ENCODE measurements at regions not wholly inside any gene's neighbourhood (a gene's known extent, or its start where the extent isn't known, plus 50 kb on each side); places are given as distances from the start of the nearest gene placed in this dataset.

DNA sequence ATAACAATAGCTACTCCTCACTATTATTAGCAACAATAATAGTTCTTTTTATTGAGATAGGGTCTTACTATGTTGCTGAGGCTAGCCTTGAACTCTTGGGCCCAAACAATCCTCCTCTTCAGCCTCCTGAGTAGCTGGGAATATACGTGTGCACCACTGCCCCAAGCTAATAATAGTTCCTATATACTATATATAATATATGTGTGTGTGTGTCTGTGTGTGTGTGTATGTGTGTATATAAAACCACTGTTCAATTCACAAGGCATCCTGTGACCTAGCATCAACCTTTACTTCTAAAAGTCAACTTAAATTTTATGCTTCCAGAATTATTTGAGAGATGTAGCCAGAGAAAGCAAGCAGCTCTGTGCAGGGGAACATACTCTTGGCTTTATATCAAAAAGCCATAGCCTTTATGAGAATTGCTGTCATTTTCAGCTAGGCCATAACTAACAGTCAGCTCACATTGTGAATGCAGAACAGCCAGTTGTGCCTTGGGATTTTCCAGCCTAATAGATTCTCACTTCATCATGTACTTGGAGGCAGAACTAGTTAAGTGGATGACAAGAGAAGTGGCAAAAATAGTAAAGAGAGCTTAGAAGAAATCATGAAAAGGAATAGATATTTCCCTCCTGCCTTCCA, 665.5 kb downstream of the NYAP2 start:
- no peak overlapping the region for H3K4me3 ChIP-seq (ENCODE audit: low read depth, low read length)
- H3K9me3 ChIP-seq (ENCODE audit: control insufficient read depth, insufficient read depth, low read length), result no peaks in the 10 kb centered on the region
- H3K27me3 ChIP-seq (ENCODE audit: control insufficient read depth, insufficient read depth, low read length), result no peaks in the 10 kb centered on the region
- no peaks in the 10 kb centered on the region for H3K4me1 ChIP-seq (ENCODE audit: control insufficient read depth, insufficient read depth, low read length)
- H3K36me3 ChIP-seq (ENCODE audit: control insufficient read depth, insufficient read depth, low read length), result no peaks in the 10 kb centered on the region
- H3K9ac ChIP-seq (ENCODE audit: low read depth, low read length), result no peak overlapping the region

DNA sequence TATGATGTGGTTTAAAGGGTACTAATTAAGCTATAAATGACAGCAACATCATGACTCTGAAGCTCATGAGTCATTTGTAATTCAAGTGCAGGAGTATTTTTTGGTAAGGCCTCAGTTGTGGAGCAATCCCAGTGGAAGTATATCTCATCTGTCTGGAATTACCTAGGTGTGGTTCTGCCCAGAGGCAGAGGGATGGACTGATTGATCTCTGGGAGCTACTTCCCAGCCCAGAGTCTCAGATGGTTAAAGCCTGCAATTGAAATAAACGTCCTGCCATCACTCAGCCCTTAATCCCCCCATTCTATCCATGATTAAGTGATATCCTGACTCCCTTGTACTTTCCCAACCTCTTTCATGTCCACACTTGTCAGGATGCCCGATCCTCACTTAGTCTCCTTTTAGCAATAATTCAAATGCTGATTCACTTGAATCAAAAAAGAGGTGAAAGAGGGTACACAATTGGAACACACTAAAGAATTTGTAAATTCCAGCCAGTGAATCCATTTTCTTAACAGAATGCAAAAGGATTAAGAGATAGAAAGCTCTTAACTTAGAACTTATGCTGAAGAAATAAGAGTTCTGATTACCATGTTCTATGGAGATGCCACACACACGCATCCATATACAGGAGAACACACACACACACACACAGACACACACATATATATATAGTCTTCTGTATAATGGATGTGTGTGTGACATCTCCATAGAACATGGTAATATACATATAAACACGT, 664.4 kb downstream of the NYAP2 start:
- Histone ChIP-seq H3K9me3 (ENCODE audit: control insufficient read depth, insufficient read depth, low read length) (no peaks in the 10 kb centered on the region), H3K9ac (ENCODE audit: low read depth, low read length) (no peak overlapping the region), H3K36me3 (ENCODE audit: control insufficient read depth, insufficient read depth, low read length) (no peaks in the 10 kb centered on the region), H3K4me3 (ENCODE audit: low read depth, low read length) (no peak overlapping the region), H3K27me3 (ENCODE audit: control insufficient read depth, insufficient read depth, low read length) (no peaks in the 10 kb centered on the region), H3K4me1 (ENCODE audit: control insufficient read depth, insufficient read depth, low read length) (no peaks in the 10 kb centered on the region)

DNA sequence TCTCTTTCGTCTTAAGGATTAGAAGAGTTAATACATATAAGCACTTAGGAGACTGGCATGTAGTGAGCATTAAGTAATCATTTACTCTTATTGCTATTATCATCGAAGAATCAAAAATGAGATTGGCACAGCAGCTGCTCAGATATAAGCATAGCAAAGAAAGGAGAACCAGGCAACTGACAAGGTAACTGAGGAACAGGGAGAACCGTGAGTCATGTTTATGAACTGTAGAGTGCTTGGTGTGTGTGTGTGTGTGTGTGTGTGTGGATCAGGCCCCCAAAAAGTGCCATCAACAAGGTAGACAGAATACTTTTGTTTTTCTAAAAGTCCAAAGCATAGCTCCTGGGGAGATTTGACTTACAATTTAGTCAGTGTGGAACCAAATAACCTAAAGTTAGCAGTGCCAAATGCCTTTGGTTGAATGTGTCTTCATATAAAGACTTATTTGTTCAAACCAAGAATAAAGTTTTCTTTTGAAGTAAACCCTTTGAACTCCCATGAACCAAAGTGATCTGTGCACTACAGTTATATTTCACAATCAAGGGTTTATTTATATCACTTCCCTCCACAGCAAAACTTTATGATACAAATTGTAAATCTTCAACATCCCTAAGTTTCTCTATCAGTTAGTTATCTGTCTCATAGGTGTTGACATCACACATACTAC, 660.6 kb downstream of the NYAP2 start:
- H3K27me3 ChIP-seq (ENCODE audit: control insufficient read depth, insufficient read depth, low read length), result no peaks in the 10 kb centered on the region
- H3K9ac ChIP-seq (ENCODE audit: low read depth, low read length), result no peak overlapping the region
- no peaks in the 10 kb centered on the region for H3K9me3 ChIP-seq (ENCODE audit: control insufficient read depth, insufficient read depth, low read length)
- H3K36me3 ChIP-seq (ENCODE audit: control insufficient read depth, insufficient read depth, low read length), result no peaks in the 10 kb centered on the region
- H3K4me3 ChIP-seq (ENCODE audit: low read depth, low read length), result no peak overlapping the region
- H3K4me1 ChIP-seq (ENCODE audit: control insufficient read depth, insufficient read depth, low read length), result no peaks in the 10 kb centered on the region

DNA sequence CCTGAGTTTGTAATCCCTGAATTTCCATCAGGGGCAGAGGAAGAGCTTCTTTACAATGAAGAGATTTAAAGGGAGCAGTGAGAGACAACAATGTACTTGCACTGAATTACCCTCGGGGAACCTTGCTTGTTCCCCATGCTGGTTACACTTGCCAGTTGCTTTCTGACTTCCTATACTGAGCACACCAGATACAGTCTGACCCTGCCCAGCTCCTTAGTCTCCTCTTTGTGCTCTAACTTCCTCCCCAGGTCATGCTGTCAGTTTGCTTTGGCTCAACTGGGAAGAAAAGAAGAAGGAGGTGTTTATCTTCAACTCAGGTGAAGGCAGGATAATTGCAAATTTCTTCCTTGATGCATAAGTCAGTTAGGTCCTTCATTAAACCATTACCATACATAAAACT, 658.4 kb downstream of the NYAP2 start:
- no peaks in the 10 kb centered on the region for H3K4me1 ChIP-seq (ENCODE audit: control insufficient read depth, insufficient read depth, low read length)
- no peak overlapping the region for H3K4me3 ChIP-seq (ENCODE audit: low read depth, low read length)
- no peaks in the 10 kb centered on the region for H3K9me3 ChIP-seq (ENCODE audit: control insufficient read depth, insufficient read depth, low read length)
- H3K36me3 ChIP-seq (ENCODE audit: control insufficient read depth, insufficient read depth, low read length), result no peaks in the 10 kb centered on the region
- no peak overlapping the region for H3K9ac ChIP-seq (ENCODE audit: low read depth, low read length)
- no peaks in the 10 kb centered on the region for H3K27me3 ChIP-seq (ENCODE audit: control insufficient read depth, insufficient read depth, low read length)

DNA sequence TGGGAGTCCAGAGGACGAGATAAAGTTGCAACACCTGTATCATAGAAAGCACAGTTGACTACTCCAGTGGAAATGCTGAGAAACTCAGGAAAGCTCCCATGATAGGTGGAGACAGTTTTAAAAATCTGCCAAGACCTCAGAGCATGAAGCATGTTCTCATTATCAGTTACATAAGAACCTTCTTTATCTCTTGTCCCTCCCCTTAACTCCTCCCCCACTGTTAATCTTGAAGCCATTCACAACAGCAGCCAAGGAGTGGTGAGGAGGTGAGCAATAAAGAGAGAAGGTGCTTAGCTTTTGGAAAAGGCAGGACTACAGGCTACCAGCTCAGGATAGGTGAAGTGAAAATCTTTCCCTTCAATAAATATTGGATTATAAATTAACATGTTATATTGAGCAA, 657.9 kb downstream of the NYAP2 start:
- H3K36me3 ChIP-seq (ENCODE audit: control insufficient read depth, insufficient read depth, low read length), result no peaks in the 10 kb centered on the region

DNA sequence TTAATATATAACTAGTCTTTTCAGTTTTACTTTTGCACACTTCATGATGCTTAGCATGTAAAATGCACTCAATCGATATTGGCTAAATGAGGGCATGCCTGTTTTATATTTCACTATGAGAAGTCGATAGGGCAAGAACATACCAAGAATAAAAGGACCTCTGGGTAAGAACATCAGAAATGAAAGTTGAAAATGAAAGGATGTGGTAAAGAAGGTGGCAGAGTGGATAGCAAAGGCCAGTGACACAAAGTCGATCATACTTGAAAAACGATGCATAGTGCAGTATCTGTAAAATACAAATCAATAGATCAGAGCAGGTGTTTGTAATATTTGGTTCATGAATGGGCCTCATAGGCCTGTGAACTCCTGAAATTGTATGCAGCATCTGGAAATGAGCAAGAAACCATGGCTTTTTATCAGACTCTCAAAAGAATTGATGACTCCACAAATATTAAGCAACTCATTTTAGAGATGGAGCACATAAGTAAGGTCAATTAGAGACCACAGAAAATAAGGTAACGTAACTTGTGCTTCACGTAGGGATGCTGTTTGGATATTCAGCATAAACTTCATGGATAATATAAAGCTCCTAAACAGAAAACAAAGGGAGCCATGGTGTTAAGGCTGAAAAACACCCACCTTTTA, 653.4 kb downstream of the NYAP2 start:
- Histone ChIP-seq H3K9me3 (ENCODE audit: control insufficient read depth, insufficient read depth, low read length) (no peaks in the 10 kb centered on the region), H3K27me3 (ENCODE audit: control insufficient read depth, insufficient read depth, low read length) (no peaks in the 10 kb centered on the region), H3K36me3 (ENCODE audit: control insufficient read depth, insufficient read depth, low read length) (no peaks in the 10 kb centered on the region), H3K4me1 (ENCODE audit: control insufficient read depth, insufficient read depth, low read length) (no peaks in the 10 kb centered on the region), H3K4me3 (ENCODE audit: low read depth, low read length) (no peak overlapping the region), H3K9ac (ENCODE audit: low read depth, low read length) (no peak overlapping the region)

More for the DNA sequence above, 657.9 kb downstream of the NYAP2 start:
- Histone ChIP-seq H3K4me3 (ENCODE audit: low read depth, low read length) (no peak overlapping the region), H3K9ac (ENCODE audit: low read depth, low read length) (no peak overlapping the region), H3K9me3 (ENCODE audit: control insufficient read depth, insufficient read depth, low read length) (no peaks in the 10 kb centered on the region), H3K4me1 (ENCODE audit: control insufficient read depth, insufficient read depth, low read length) (no peaks in the 10 kb centered on the region), H3K27me3 (ENCODE audit: control insufficient read depth, insufficient read depth, low read length) (no peaks in the 10 kb centered on the region)

- Histone ChIP-seq H3K27me3 (ENCODE audit: control insufficient read depth, insufficient read depth, low read length) (no peaks in the 10 kb centered on the region), H3K4me1 (ENCODE audit: control insufficient read depth, insufficient read depth, low read length) (no peaks in the 10 kb centered on the region), H3K9ac (ENCODE audit: low read depth, low read length) (no peak overlapping the region), H3K9me3 (ENCODE audit: control insufficient read depth, insufficient read depth, low read length) (no peaks in the 10 kb centered on the region), H3K36me3 (ENCODE audit: control insufficient read depth, insufficient read depth, low read length) (no peaks in the 10 kb centered on the region), H3K4me3 (ENCODE audit: low read depth, low read length) (no peak overlapping the region)
Observed at GRCh38 chr2:226050822-226051221, 651.3 kb downstream of the NYAP2 start.

DNA sequence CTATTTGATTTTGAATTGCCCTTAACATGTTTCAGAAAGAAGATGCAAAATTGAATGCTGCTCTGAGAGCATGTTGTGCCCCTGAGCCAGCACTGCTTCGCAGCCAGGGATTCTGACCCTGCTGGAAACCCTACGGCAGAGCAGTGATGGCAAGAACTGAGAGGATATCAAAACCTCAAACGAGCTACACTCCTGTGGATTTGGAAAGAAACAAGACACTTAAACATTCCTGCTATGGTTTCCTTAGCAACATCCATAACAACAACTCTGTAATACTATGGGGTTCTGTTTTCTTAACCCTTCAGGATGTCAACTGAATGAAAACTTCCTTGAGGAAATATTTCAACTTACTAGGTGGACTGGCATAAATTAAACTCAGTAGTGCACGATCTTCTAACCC, 649.1 kb downstream of the NYAP2 start:
- H3K4me3 ChIP-seq (ENCODE audit: low read depth, low read length), result no peak overlapping the region
- H3K9ac ChIP-seq (ENCODE audit: low read depth, low read length), result no peak overlapping the region

GRCh38 chr2:226045080-226045479, 645.6 kb downstream of the NYAP2 start:
- Histone ChIP-seq H3K9me3 (ENCODE audit: control insufficient read depth, insufficient read depth, low read length) (no peaks in the 10 kb centered on the region), H3K4me3 (ENCODE audit: low read depth, low read length) (no peak overlapping the region), H3K4me1 (ENCODE audit: control insufficient read depth, insufficient read depth, low read length) (no peaks in the 10 kb centered on the region), H3K9ac (ENCODE audit: low read depth, low read length) (no peak overlapping the region), H3K27me3 (ENCODE audit: control insufficient read depth, insufficient read depth, low read length) (no peaks in the 10 kb centered on the region), H3K36me3 (ENCODE audit: control insufficient read depth, insufficient read depth, low read length) (no peaks in the 10 kb centered on the region)

More for the DNA sequence above, 649.1 kb downstream of the NYAP2 start:
- H3K27me3 ChIP-seq (ENCODE audit: control insufficient read depth, insufficient read depth, low read length), result no peaks in the 10 kb centered on the region
- H3K4me1 ChIP-seq (ENCODE audit: control insufficient read depth, insufficient read depth, low read length), result no peaks in the 10 kb centered on the region
- no peaks in the 10 kb centered on the region for H3K36me3 ChIP-seq (ENCODE audit: control insufficient read depth, insufficient read depth, low read length)
- H3K9me3 ChIP-seq (ENCODE audit: control insufficient read depth, insufficient read depth, low read length), result no peaks in the 10 kb centered on the region

DNA sequence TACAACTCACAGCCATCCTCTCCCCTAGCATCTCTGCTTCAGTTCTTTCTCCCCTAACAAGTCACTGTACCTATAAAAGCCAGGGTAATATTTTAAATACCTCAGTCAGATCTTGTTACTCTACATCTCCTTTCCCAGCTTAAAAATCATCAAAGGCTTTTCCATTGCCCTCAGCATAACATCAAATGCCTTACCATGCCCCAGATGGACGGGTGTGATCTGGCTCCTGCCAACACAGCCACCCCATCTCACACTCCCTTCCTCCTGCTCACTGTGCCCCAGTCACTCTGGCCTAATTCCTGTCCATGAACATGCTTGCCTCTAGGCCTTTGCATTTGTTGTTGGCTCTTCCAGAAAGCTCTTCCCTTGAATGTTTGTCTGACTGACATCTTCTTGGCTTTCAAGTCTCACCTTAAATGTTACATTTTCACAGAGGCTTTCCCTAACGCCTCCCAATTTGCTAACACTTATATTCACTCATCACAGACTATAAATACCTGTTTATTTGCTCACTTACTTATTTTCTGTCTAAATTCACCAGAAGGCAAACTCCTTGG, 640.9 kb downstream of the NYAP2 start:
- no peak overlapping the region for H3K9ac ChIP-seq (ENCODE audit: low read depth, low read length)
- no peak overlapping the region for H3K4me3 ChIP-seq (ENCODE audit: low read depth, low read length)
- no peaks in the 10 kb centered on the region for H3K27me3 ChIP-seq (ENCODE audit: control insufficient read depth, insufficient read depth, low read length)
- H3K36me3 ChIP-seq (ENCODE audit: control insufficient read depth, insufficient read depth, low read length), result no peaks in the 10 kb centered on the region
- no peaks in the 10 kb centered on the region for H3K9me3 ChIP-seq (ENCODE audit: control insufficient read depth, insufficient read depth, low read length)
- no peaks in the 10 kb centered on the region for H3K4me1 ChIP-seq (ENCODE audit: control insufficient read depth, insufficient read depth, low read length)

- Histone ChIP-seq H3K9me3 (ENCODE audit: control insufficient read depth, insufficient read depth, low read length) (no peaks in the 10 kb centered on the region), H3K4me1 (ENCODE audit: control insufficient read depth, insufficient read depth, low read length) (no peaks in the 10 kb centered on the region), H3K9ac (ENCODE audit: low read depth, low read length) (no peak overlapping the region), H3K27me3 (ENCODE audit: control insufficient read depth, insufficient read depth, low read length) (peaks cover 3% of the 10 kb centered on the region), H3K36me3 (ENCODE audit: control insufficient read depth, insufficient read depth, low read length) (no peaks in the 10 kb centered on the region), H3K4me3 (ENCODE audit: low read depth, low read length) (no peak overlapping the region)
Observed at GRCh38 chr2:226037526-226037925, 638.0 kb downstream of the NYAP2 start.

Data from iPS-15b (cell line).